H1 (cell line): ENCODE measurements at regions not wholly inside any gene's neighbourhood (a gene's known extent, or its start where the extent isn't known, plus 50 kb on each side); places are given as distances from the start of the nearest gene placed in this dataset.
A peak's percentile ranks its signal among the peaks of the same experiment; 100 is the strongest.

Source experiments
- CTCF ChIA-PET: fragments of 300-600 bp; sonication (Branson Sonifier 250); formaldehyde crosslinking; loops from one replicate; lab custom pipeline; 2021; ENCODE audit not compliant: partially characterized antibody; lab: Charles Lee
- POLR2A ChIA-PET: fragments of 300-600 bp; sonication (Branson Sonifier 250); formaldehyde crosslinking; loops from one replicate; lab custom pipeline; 2021; ENCODE audit warnings: inconsistent platforms; ENCODE audit not compliant: partially characterized antibody; lab: Charles Lee
- DNase-seq, 2 experiments: peaks; one replicate each; pipeline versions ENCODE4 v3.0.0 to v3.0.0-alpha.2; 2010 to 2022; ENCODE audit warnings: low spot score in 2 of 2, low read depth in 1 of 2, mixed read lengths in 1 of 2
- FAIRE-seq: peaks from 2 replicates; lab custom pipeline; 2011; peaks lifted over from hg19 to GRCh38; lab: Jason Lieb, UNC
- H2AFZ ChIP-seq: 2 replicates; pipeline ENCODE4 v1.8.1; 2012; ENCODE audit warnings: low read length, inconsistent platforms
- H2AK5ac ChIP-seq: 2 replicates; pipeline ENCODE4 v1.6.1; 2013; ENCODE audit warnings: low read depth, low read length
- H2BK120ac ChIP-seq: replicated peaks from 2 replicates; pipeline ENCODE3; 2013; ENCODE audit warnings: low read depth, low read length, inconsistent platforms
- H2BK12ac ChIP-seq: 2 replicates; pipeline ENCODE4 v1.6.1; 2013; ENCODE audit warnings: low read depth, low read length
- H2BK15ac ChIP-seq: 2 replicates; pipeline ENCODE4 v1.6.1; 2013; ENCODE audit warnings: low read length
- H2BK20ac ChIP-seq: 2 replicates; pipeline ENCODE4 v1.6.1; 2013; ENCODE audit warnings: low read length
- H2BK5ac ChIP-seq: 2 replicates; pipeline ENCODE4 v1.6.1; 2013; ENCODE audit warnings: low read depth, low read length
- H3K14ac ChIP-seq: 2 replicates; pipeline ENCODE4 v1.6.1; 2013; ENCODE audit warnings: inconsistent platforms; ENCODE audit not compliant: insufficient read length
- H3K18ac ChIP-seq: 2 replicates; pipeline ENCODE4 v1.6.1; 2013; ENCODE audit warnings: low read length; ENCODE audit errors: extremely low read depth
- H3K23ac ChIP-seq: 2 replicates; pipeline ENCODE4 v1.6.1; 2013; ENCODE audit warnings: inconsistent platforms; ENCODE audit not compliant: insufficient read length
- H3K23me2 ChIP-seq: 2 replicates; pipeline ENCODE4 v1.6.1; 2013; ENCODE audit warnings: low read depth, low read length
- H3K27ac ChIP-seq: 2 replicates; pipeline ENCODE4 v1.6.1; 2011; ENCODE audit warnings: low read depth, low read length, inconsistent platforms
- H3K27me3 ChIP-seq, 4 experiments: replicated peaks in 1 of 4; 1 replicate in 1 of 4; 2 replicates in 3 of 4; pipeline versions ENCODE4 v1.6.1 to v1.8.1; 2011 to 2013; ENCODE audit warnings: low read length in 3 of 4, mild to moderate bottlenecking in 3 of 4, inconsistent platforms in 2 of 4, mixed read lengths in 2 of 4, moderate library complexity in 1 of 4; ENCODE audit not compliant: control insufficient read depth in 3 of 4, insufficient read depth in 3 of 4; ENCODE audit errors: extremely low read depth in 1 of 4
- H3K36me3 ChIP-seq, 4 experiments: 2 replicates each; pipeline versions ENCODE4 v1.6.1 to v1.8.1; 2011 to 2013; ENCODE audit warnings: mild to moderate bottlenecking in 4 of 4, low read length in 3 of 4, moderate library complexity in 2 of 4, control low read depth in 1 of 4, inconsistent platforms in 1 of 4; ENCODE audit not compliant: insufficient read depth in 4 of 4, control insufficient read depth in 2 of 4
- H3K4ac ChIP-seq: replicated peaks from 2 replicates; pipeline ENCODE3; 2013; ENCODE audit warnings: low read length, low read depth, mixed read lengths, inconsistent platforms; ENCODE audit not compliant: insufficient read length
- H3K4me1 ChIP-seq, 4 experiments: replicated peaks in 1 of 4; 1 replicate in 1 of 4; 2 replicates in 3 of 4; pipeline versions ENCODE4 v1.6.1 to v1.8.1; 2011 to 2013; ENCODE audit warnings: low read length in 3 of 4, inconsistent platforms in 2 of 4, mixed read lengths in 1 of 4; ENCODE audit not compliant: insufficient read depth in 4 of 4, control insufficient read depth in 3 of 4
- H3K4me2 ChIP-seq, 2 experiments: 2 replicates each; pipeline versions ENCODE4 v1.6.1 to v1.8.1; 2011 to 2013; ENCODE audit warnings: low read depth in 2 of 2, low read length in 2 of 2, control low read depth in 1 of 2, inconsistent platforms in 1 of 2, mild to moderate bottlenecking in 1 of 2; ENCODE audit not compliant: insufficient read depth in 1 of 2
- H3K4me3 ChIP-seq, 4 experiments: fragments of 200-600, 300-600 bp in 1 of 4; sonication (generic), shearing (Covaris generic), sonication (Bioruptor Twin) in 1 of 4; 2 replicates each; pipeline versions ENCODE4 v1.5.1 to v1.8.1; 2011 to 2016; ENCODE audit warnings: low read length in 4 of 4, low read depth in 3 of 4, control low read depth in 2 of 4, inconsistent platforms in 2 of 4, mild to moderate bottlenecking in 2 of 4, mixed read lengths in 1 of 4, moderate library complexity in 1 of 4; ENCODE audit not compliant: insufficient read depth in 2 of 4; ENCODE audit errors: extremely low read depth in 1 of 4
- H3K56ac ChIP-seq: replicated peaks from 2 replicates; pipeline ENCODE3; 2013; ENCODE audit warnings: low read depth, mild to moderate bottlenecking, mixed read lengths, low read length, inconsistent platforms; ENCODE audit not compliant: insufficient read length
- H3K79me1 ChIP-seq: 2 replicates; pipeline ENCODE4 v1.6.1; 2013; ENCODE audit warnings: low read depth, low read length, control low read depth
- H3K79me2 ChIP-seq, 2 experiments: 2 replicates each; pipeline versions ENCODE4 v1.6.1 to v1.8.1; 2012 to 2013; ENCODE audit warnings: low read length in 2 of 2, mild to moderate bottlenecking in 2 of 2, inconsistent platforms in 1 of 2; ENCODE audit not compliant: insufficient read depth in 2 of 2, control insufficient read depth in 1 of 2
- H3K9ac ChIP-seq, 4 experiments: replicated peaks in 1 of 4; 1 replicate in 1 of 4; 2 replicates in 3 of 4; pipeline versions ENCODE4 v1.6.1 to v1.8.1; 2011 to 2013; ENCODE audit warnings: low read depth in 3 of 4, low read length in 3 of 4, control low read depth in 2 of 4, mild to moderate bottlenecking in 2 of 4, moderate library complexity in 2 of 4, inconsistent platforms in 1 of 4; ENCODE audit errors: extremely low read depth in 1 of 4
- H3K9me3 ChIP-seq, 2 experiments: 2 replicates each; pipeline versions ENCODE4 v1.6.1 to v1.8.1; 2012 to 2013; ENCODE audit warnings: mild to moderate bottlenecking in 2 of 2, moderate library complexity in 2 of 2, control low read depth in 1 of 2, inconsistent platforms in 1 of 2, low read depth in 1 of 2, low read length in 1 of 2, mixed read lengths in 1 of 2; ENCODE audit not compliant: insufficient read depth in 2 of 2
- H4K20me1 ChIP-seq, 2 experiments: replicated peaks in 1 of 2; 2 replicates each; pipeline versions ENCODE3 to v1.8.1; 2011 to 2013; ENCODE audit warnings: inconsistent platforms in 2 of 2, low read length in 2 of 2, mild to moderate bottlenecking in 1 of 2; ENCODE audit not compliant: insufficient read depth in 2 of 2, control insufficient read depth in 1 of 2
- H4K5ac ChIP-seq: 2 replicates; pipeline ENCODE4 v1.6.1; 2013; ENCODE audit warnings: low read length, low read depth, mixed read lengths, inconsistent platforms; ENCODE audit not compliant: insufficient read length
- H4K8ac ChIP-seq: 2 replicates; pipeline ENCODE4 v1.8.0; 2013; ENCODE audit warnings: mild to moderate bottlenecking, moderate library complexity, low read length, inconsistent platforms; ENCODE audit not compliant: insufficient read depth; ENCODE audit errors: extremely low read depth
- H4K91ac ChIP-seq: replicated peaks from 2 replicates; pipeline ENCODE3; 2013; ENCODE audit warnings: low read length, mixed read lengths, inconsistent platforms; ENCODE audit not compliant: insufficient read length
- CEBPB ChIP-seq: IDR thresholded peaks from 2 replicates; pipeline ENCODE4 v1.6.1; 2012; ENCODE audit warnings: low read depth, low read length
- CHD1 ChIP-seq: IDR thresholded peaks from 2 replicates; pipeline ENCODE4 v1.6.1; 2012; ENCODE audit warnings: low read depth, low read length, improper control_type of control experiment
- CTBP2 ChIP-seq: IDR thresholded peaks from 2 replicates; pipeline ENCODE4 v1.7.0; 2011; ENCODE audit warnings: borderline replicate concordance, mild to moderate bottlenecking, moderate library complexity, mixed read lengths, low read length; ENCODE audit not compliant: insufficient read depth, insufficient read length
- KDM4A ChIP-seq: IDR thresholded peaks from one replicate; pipeline ENCODE4 v1.7.1; 2012; ENCODE audit warnings: low read depth, mild to moderate bottlenecking, moderate library complexity, low read length, inconsistent platforms; ENCODE audit not compliant: severe bottlenecking
- SRF ChIP-seq: IDR thresholded peaks from 2 replicates; pipeline ENCODE4 v1.6.1; 2011; ENCODE audit warnings: mild to moderate bottlenecking, low read depth, low read length, moderate library complexity
- YY1 ChIP-seq: IDR thresholded peaks from 2 replicates; pipeline ENCODE4 v1.6.1; 2011; ENCODE audit warnings: low read depth, mild to moderate bottlenecking, low read length
- ZNF274 ChIP-seq: IDR thresholded peaks from 2 replicates; pipeline ENCODE4 v1.7.0; 2012; ENCODE audit warnings: low read length, borderline replicate concordance; ENCODE audit errors: extremely low read depth
- WGBS, 2 experiments: shearing (Covaris generic) in 1 of 2; methylation state at CpG; one replicate each; pipeline versions ENCODE4 v1.1.6 to v1.1.7; 2013 to 2015; ENCODE audit warnings: low lambda C conversion rate in 2 of 2, mixed read lengths in 2 of 2, inconsistent platforms in 1 of 2, low coverage in 1 of 2, missing lambda C conversion rate in 1 of 2; ENCODE audit not compliant: insufficient replicate concordance in 2 of 2, insufficient coverage in 1 of 2, insufficient read length in 1 of 2; ENCODE audit errors: extremely low coverage in 1 of 2, missing lambda C conversion rate in 1 of 2; 5-methylcytosine and 5-hydroxymethylcytosine counted together

- Histone ChIP-seq H3K27me3 (peaks cover 0 to 10% (median 1%) of the 10 kb centered on the region in 4 experiments; a peak in 2 of 7 replicates), H3K36me3 (no peaks in the 10 kb centered on the region), H3K14ac (no peak overlapping the region), H3K23ac (no peak overlapping the region), H2BK12ac (0 out of 2 replicates have a peak overlapping the region, but pooled peaks have one; percentile 17), H3K4me3 (no peak overlapping the region), H3K4ac (no peak overlapping the region), H3K23me2 (peaks cover 4% of the 10 kb centered on the region; the same call in 1 of the 2 replicates), H3K4me2 (no peak overlapping the region), H2BK15ac (no peak overlapping the region), H2BK20ac (no peak overlapping the region), H3K18ac (no peak overlapping the region), H4K8ac (no peak overlapping the region), H3K9ac (no peak overlapping the region), H3K9me3 (no peaks in the 10 kb centered on the region), H4K5ac (no peak overlapping the region), H3K56ac (no peak overlapping the region), H2BK5ac (no peak overlapping the region), H2AFZ (no peak overlapping the region), H3K27ac (no peak overlapping the region), H2BK120ac (no peak overlapping the region), H2AK5ac (no peak overlapping the region), H4K91ac (no peak overlapping the region), H3K79me2 (no peaks in the 10 kb centered on the region), H4K20me1 (no peaks in the 10 kb centered on the region), H3K79me1 (no peaks in the 10 kb centered on the region; the same call in 1 of the 2 replicates), H3K4me1 (peaks cover 6 to 30% (median 25%) of the 10 kb centered on the region in 4 experiments)
- WGBS, 2 experiments, result 87% methylated on average over 3 of the region's 3 CpGs; no CpG with 5 or more reads in 1 of the 2 experiments
- no peak for TF ChIP-seq ZNF274
- no peak for TF ChIP-seq YY1
- no peak for TF ChIP-seq CHD1
- no peak for TF ChIP-seq CEBPB
- TF ChIP-seq CTBP2, result no peak
- TF ChIP-seq SRF, result no peak
- no peak for TF ChIP-seq KDM4A
- DNase-seq, result no peak
- FAIRE-seq, result no peak
- POLR2A ChIA-PET, result interaction anchor here (0.9 kb wide), 1 partner anchor 43 kb away, joined by 3 read pairs; no protein-coding TSS in a partner anchor
- CTCF ChIA-PET, result interaction anchor here (0.7 to 1.6 kb wide), 8 partner anchors 13 to 226 kb away, joined by 3 to 4 read pairs (median 3); no protein-coding TSS in a partner anchor
These were observed 99.8 kb upstream of the ZMIZ1 start for GRCh38 chr10:78968943-78969342.
